ENCODE measurements at regions not wholly inside any gene's neighbourhood (a gene's known extent, or its start where the extent isn't known, plus 50 kb on each side); places are given as distances from the start of the nearest gene placed in this dataset.

DNA sequence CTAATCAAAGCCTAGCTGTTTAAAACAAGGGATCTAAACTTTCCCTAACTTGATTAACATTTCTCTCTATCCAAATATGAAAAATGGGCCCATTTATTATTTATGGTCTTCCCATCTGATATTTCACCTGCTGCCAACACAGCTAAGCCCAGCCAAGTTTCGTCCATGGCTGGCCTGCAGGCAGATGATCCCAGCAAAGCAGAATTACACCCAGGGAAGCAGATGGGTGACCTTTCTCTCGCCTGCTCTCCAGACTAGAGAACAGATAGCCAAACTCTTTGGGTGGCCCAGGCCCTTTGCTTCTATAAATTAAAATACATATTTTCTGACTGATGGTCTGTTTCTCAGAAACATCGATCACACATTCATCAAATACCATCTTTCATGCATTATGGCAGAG is 1038.8 kb downstream of the AGBL1 start:
- Histone ChIP-seq H3K27ac (ENCODE audit: low read depth, low read length) (no peak overlapping the region), H3K4me1 (ENCODE audit: control insufficient read depth, insufficient read depth, low read length) (no peaks in the 10 kb centered on the region), H3K9me3 (ENCODE audit: control insufficient read depth, low read length) (no peaks in the 10 kb centered on the region), H3K27me3 (ENCODE audit: control insufficient read depth, insufficient read depth, low read length, poor library complexity, severe bottlenecking) (no peaks in the 10 kb centered on the region), H3K36me3 (ENCODE audit: control insufficient read depth, insufficient read depth, low read length) (no peaks in the 10 kb centered on the region), H3K9ac (ENCODE audit: extremely low read depth, low read length, poor library complexity, severe bottlenecking) (no peak overlapping the region), H3K4me3 (ENCODE audit: low read length) (no peak overlapping the region)
- TF ChIP-seq CTCF (conservative IDR thresholded peaks at IDR 0.05): no peak
- H3K4me3 Mint-ChIP-seq: no peak overlapping the region
- H3K9me3 Mint-ChIP-seq: no peaks in the 10 kb centered on the region
- DNase-seq: no peak
- H3K27ac Mint-ChIP-seq: no peak overlapping the region
- no peaks in the 10 kb centered on the region for H3K36me3 Mint-ChIP-seq (ENCODE audit: low read depth)
- 89 to 93% methylated on average over 3 of the region's 3 CpGs for WGBS, 2 experiments (ENCODE audit: insufficient coverage in 1 of 2, insufficient read length in 1 of 2)
- no peaks in the 10 kb centered on the region for H3K27me3 Mint-ChIP-seq (ENCODE audit: insufficient read depth)
- peaks cover 2% of the 10 kb centered on the region for H3K4me1 Mint-ChIP-seq

DNA sequence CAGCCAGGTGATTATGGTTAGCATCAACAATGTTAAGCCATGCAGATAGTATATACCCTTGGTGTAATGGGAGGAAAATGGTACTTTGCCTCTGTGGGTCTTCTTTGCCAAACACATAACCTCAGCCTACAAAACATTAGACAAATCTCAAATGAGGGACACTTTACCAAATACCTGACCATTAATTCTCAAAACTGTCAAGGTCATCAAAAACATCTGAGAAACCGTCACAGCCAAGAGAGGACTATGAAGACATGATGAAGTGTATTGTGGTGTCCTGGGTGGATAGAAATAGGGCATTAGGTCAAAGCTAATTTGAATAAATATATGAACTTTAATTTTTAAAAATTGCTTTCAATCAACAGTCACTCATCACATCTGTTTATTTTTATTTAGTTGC is 1036.1 kb downstream of the AGBL1 start:
- Histone ChIP-seq H3K9me3 (ENCODE audit: control insufficient read depth, low read length) (no peaks in the 10 kb centered on the region), H3K9ac (ENCODE audit: extremely low read depth, low read length, poor library complexity, severe bottlenecking) (no peak overlapping the region), H3K27ac (ENCODE audit: low read depth, low read length) (no peak overlapping the region), H3K4me3 (ENCODE audit: low read length) (no peak overlapping the region), H3K27me3 (ENCODE audit: control insufficient read depth, insufficient read depth, low read length, poor library complexity, severe bottlenecking) (no peaks in the 10 kb centered on the region), H3K4me1 (ENCODE audit: control insufficient read depth, insufficient read depth, low read length) (no peaks in the 10 kb centered on the region), H3K36me3 (ENCODE audit: control insufficient read depth, insufficient read depth, low read length) (no peaks in the 10 kb centered on the region)
- Mint-ChIP-seq H3K27me3 (ENCODE audit: insufficient read depth) (no peaks in the 10 kb centered on the region), H3K9me3 (no peaks in the 10 kb centered on the region), H3K27ac (no peak overlapping the region), H3K36me3 (ENCODE audit: low read depth) (no peaks in the 10 kb centered on the region), H3K4me3 (no peak overlapping the region), H3K4me1 (peaks cover 2% of the 10 kb centered on the region)
- DNase-seq: no peak
- no peak for TF ChIP-seq CTCF (conservative IDR thresholded peaks at IDR 0.05)
- 100% methylated on average over 1 of the region's 1 CpG; no CpG with 5 or more reads in 1 of the 2 experiments for WGBS, 2 experiments (ENCODE audit: insufficient coverage in 1 of 2, insufficient read length in 1 of 2)

GRCh38 chr15:87099916-87100315 is 1020.2 kb downstream of the AGBL1 start:
- no peaks in the 10 kb centered on the region for H3K36me3 Mint-ChIP-seq (ENCODE audit: low read depth)
- peaks cover 13% of the 10 kb centered on the region for H3K9me3 ChIP-seq (ENCODE audit: control insufficient read depth, low read length)
- no peaks in the 10 kb centered on the region for H3K4me1 ChIP-seq (ENCODE audit: control insufficient read depth, insufficient read depth, low read length)
- no peak overlapping the region for H3K27ac ChIP-seq (ENCODE audit: low read depth, low read length)
- WGBS, 2 experiments (ENCODE audit: insufficient coverage in 1 of 2, insufficient read length in 1 of 2): 100% methylated on average over 3 of the region's 3 CpGs
- no peak overlapping the region for H3K4me3 Mint-ChIP-seq
- no peaks in the 10 kb centered on the region for H3K4me1 Mint-ChIP-seq
- no peaks in the 10 kb centered on the region for H3K27me3 Mint-ChIP-seq (ENCODE audit: insufficient read depth)
- DNase-seq: no peak
- TF ChIP-seq CTCF (conservative IDR thresholded peaks at IDR 0.05): no peak
- no peak overlapping the region for H3K4me3 ChIP-seq (ENCODE audit: low read length)
- no peaks in the 10 kb centered on the region for H3K27me3 ChIP-seq (ENCODE audit: control insufficient read depth, insufficient read depth, low read length, poor library complexity, severe bottlenecking)
- no peak overlapping the region for H3K27ac Mint-ChIP-seq
- no peaks in the 10 kb centered on the region for H3K36me3 ChIP-seq (ENCODE audit: control insufficient read depth, insufficient read depth, low read length)
- H3K9me3 Mint-ChIP-seq: peaks cover 25% of the 10 kb centered on the region
- H3K9ac ChIP-seq (ENCODE audit: extremely low read depth, low read length, poor library complexity, severe bottlenecking): no peak overlapping the region

Measured in endodermal cell (in vitro differentiated cells).